ENCODE measurements at regions not wholly inside any gene's neighbourhood (a gene's known extent, or its start where the extent isn't known, plus 50 kb on each side); places are given as distances from the start of the nearest gene placed in this dataset.

DNA sequence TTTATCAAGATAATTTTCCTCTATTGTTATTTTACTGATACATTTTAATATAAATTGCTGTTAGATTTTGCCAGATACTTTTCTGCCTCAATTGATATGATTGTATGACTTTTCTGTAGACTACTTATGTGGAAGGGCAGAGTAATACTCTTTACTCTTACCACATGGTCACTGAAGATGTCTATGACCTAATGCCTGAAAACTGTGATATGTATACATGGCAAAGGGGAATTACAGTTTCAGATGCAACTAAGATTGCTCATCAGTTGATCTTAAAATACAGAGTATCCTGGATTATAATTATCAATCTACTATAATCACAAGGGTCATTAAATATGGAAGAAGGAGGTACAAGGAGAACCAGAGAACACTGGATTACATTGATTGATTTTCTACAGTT is 1528.0 kb downstream of the BRINP3 start:
- TF ChIP-seq CTCF (IDR thresholded peaks at IDR 0.05) (no peak), POLR2A (IDR thresholded peaks at IDR 0.05) (no peak)

All from body of pancreas (tissue), 4 donors.